Suppressor macrophage treated with lipopolysaccharide for 4 hours (primary cell): ENCODE measurements at regions not wholly inside any gene's neighbourhood (a gene's known extent, or its start where the extent isn't known, plus 50 kb on each side); places are given as distances from the start of the nearest gene placed in this dataset.

Experiments
- DNase-seq: peaks from one replicate; pipeline ENCODE4 v3.0.0-alpha.2; 2020

DNA sequence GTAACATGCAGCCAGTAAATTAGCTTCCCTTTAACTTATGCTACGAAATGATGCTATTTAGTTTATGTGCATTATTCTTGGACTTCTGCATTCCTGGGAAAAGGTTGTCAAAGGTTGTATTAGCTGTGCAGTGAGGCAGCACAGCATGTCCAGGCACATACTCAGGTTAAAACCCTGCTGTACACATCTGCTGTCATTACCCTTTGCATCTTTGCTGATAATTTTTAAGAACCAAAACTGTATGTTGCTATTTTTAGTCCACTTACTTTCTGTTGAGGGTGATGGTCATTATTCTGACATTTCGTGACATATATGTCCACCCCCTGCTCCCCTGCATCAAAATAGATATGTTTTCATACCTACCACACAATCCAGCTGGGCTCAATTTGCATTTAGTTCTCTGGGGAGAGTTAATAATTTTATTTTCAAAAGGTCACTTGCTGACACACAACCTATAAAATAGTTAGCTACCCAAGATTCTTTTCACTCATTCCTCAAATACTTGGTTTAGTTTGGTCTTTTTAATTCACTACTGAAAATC is 142.5 kb upstream of the SPACA1 start:
- no peak for DNase-seq

DNA sequence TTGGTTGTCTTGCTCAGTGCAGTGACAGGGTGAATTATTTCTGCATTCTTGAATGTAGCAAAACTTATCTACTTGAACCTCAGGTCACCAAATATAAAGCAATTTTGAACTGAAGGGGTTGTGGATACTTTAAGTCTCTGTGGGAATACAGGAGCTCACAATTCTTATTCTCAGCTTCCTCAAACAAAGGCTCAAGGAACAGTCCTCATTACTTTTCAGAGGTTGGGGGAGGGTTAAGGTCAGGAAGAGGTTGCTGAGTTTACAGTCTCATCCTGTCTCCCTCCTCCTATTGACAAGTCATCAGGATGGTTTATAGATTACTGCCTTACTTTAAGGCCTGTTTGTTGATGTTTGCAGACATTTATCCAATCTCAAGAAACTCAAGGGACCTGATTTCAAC is 143.6 kb upstream of the SPACA1 start:
- no peak for DNase-seq

DNA sequence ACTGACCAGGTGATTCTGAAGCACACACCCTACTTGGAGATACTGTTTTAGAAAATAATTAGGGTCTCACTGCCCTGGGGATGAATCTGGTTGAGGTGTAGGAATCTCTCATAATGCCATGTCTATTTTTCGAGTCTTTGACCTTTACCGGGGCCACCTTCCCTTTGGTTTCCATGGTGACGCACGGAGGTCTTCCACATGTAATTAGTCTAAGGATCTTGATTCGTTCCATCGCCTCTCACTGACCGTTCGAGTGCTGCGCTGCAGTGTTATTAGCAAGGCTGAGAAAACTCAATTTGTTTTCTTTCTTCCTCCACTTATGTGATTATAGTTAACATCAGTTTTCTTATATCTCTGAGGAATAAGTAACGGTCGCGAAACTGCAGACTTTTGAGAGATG is 144.3 kb upstream of the SPACA1 start:
- DNase-seq, result no peak

DNA sequence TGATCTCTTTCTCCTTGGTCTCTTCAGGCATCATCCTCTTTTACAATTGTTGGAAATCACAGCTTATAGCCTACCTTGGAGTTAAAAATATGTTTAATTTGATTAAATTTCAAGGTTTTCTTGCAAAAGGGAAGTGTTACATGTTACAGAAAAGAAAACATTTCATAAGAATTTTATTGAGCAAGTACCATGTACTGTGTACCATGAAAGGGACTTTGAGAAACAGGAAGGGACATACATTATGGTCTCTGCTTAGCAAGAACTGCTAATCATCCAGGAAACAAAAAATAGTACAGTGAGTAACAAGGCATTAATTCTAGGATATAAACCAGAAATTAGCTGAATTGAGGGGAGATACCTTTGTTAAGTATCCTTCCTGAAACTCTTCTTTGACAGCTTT is 145.3 kb upstream of the SPACA1 start:
- peak; percentile 19 for DNase-seq

DNA sequence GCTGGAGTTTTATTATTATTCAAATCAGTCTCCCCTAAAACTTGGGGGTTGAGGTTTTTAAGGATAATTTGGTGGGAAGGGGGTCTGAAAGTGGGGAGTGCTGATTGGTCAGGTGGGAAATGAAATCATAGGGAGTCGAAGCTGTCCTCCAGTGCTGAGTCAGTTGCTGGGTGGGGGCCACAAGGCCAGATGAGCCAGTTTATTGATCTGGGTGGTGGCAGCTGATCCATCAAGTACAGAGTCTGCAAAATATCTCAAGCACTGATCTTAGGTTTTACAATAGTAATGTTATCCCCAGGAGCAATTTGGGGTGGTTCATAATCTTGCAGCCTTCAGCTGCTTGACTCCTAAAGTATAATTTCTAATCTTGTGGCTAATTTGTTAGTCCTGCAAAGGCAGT is 146.0 kb upstream of the SPACA1 start:
- no peak for DNase-seq

DNA sequence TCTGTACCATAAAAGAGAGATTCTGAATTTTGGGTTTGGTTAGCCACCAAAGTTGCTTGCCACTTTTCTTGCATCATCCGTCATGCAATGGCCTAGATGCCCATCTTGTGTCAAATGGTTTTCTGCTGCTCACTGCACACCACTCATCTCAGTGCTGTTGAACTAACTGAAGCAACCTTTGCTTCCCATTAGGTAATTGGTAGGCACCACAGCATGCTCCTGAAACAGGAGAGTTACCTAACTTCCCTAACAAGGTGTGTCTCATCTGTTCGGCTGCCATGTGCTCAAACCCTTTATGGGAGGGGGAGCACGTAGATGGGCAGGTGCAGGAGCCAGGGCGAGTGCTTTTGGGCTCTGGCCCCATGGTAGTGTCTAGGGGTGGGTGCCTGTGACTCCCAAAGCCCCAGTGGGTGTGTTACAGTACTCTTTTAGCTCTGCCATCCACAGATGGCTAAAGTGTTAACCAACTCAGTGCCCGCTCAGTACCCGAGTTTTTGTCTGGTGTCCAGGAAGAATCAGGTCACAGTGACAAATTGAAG is 147.4 kb upstream of the SPACA1 start:
- DNase-seq, result no peak

DNA sequence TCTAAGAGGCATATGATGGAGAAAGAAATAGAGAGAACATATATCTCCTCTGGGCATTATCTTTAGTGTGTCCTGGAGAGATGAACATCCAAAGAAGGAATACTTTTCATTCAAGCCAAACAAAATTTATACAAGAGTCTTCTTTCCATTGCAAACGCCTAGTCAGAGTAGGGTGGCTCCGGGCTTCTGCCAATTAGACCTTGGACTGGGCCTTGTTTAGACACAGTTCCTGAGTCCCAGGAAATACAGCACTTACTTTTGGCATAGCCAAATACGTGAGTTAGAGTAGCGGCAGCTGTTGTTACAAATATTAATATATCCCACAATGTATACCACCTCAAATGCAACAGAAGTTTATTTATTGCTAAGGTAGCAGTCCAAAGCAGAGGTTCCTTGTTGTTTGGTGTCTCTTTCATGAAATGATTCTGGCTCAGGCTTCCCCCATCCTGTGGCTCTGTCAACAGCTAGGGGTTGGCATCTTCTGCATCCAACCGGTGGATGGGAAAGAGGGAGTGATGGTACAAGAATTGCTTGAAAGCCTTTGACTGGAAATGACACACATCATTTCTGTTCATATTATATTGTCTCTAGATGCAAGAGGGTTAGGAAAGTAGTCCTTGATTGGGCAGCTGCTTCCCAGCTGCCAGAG is 148.0 kb upstream of the SPACA1 start:
- DNase-seq, result no peak

DNA sequence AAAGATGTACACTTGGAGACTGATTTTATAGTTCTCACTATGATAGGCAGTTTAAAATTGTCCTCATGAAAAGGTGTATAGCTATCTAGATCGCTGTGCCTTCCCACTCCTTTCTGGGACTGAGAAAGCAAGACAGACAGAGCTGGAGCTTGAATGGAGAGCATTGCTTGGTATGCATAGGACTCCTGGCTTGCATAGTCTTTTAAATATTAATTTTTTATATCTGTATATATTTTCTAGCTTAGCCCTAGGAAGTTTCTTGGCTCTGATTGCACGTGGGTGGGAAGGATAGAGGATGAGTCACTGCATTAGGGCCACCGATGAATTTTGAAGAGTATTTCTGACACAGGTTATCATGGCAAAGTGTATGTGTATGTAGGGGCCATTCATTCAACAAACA is 150.0 kb upstream of the SPACA1 start:
- DNase-seq, result no peak

DNA sequence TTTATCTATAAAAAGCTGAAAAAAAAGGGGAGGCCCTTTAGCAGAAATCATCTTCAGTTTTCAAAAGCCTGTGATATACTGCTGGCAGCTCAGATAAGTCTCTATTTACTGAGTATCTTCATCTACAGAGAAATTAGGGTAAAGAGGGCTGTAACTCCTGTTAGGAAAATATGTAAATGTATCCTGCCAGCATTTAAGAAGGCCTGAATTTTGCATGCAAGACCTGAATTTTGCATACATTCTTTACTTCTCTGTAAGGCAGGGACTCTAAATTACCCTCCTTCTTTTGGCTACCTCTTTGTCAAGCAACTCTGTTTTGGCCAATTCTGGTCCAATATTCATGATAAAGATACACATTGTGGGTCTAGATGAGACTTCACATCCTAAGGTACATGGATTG is 150.6 kb upstream of the SPACA1 start:
- DNase-seq, result no peak

DNA sequence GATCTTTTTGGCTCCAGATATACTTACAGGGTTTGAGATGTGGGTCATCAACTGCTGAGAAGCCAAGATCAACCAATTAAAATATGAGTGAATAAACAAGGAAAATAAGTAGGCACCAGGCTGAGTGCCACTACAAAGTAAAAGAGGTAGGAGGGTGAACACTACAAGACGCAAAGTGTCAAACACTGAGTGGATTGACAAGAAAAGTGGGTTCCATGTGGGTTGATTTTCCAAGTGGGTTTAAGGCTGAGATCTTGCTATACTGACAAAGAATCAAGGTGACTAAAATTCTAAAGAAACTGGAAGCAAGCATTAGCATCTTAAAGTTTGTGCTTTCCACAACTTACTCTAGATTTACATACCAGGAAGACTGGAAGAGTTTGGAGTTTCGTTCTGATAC is 160.4 kb upstream of the SPACA1 start:
- no peak for DNase-seq

DNA sequence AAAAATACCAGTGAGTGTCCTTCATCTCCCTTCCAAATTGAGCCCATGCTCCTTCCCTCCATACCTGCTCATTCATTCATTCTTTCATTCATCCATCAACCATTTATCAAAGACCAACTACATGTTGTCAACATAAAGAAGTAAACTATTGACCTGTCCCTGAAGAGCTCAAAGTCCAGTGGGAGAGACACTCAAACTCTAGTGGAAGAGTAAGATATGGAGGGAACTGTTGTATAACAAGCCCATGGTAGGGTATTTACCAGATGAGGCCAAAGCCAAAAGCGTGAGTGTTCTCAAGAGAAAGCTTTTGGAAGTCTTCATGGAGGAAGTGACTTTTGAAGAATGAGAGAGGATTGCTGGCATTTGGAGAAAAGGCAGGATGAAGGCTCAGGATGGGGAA is 163.4 kb upstream of the SPACA1 start:
- DNase-seq, result no peak

DNA sequence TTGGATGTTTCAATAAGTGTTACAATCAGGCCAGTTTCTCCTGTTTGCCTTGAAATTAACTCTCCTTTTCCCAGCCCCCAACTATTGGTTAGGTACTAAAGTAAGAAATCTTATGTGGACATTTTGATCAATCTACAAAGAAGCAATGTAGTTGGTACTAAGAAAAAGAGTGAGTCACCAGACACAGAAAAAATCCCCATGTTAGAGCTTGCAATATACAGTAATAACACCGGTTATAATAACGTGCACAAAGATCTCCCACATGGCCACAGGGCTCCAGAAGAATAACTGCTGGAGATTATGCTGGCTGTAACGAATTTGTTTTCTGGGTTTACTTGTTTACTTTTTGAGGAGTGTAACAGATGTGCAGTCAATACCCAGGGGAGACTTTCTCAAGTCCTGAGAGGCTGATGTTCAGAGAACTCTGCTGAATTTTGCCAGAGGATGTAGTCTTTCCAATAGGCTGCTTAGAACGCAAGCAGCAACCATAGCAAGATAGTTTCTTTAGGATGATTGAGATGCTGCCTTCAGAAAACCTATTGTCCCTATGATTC is 166.2 kb upstream of the SPACA1 start:
- DNase-seq, result no peak

DNA sequence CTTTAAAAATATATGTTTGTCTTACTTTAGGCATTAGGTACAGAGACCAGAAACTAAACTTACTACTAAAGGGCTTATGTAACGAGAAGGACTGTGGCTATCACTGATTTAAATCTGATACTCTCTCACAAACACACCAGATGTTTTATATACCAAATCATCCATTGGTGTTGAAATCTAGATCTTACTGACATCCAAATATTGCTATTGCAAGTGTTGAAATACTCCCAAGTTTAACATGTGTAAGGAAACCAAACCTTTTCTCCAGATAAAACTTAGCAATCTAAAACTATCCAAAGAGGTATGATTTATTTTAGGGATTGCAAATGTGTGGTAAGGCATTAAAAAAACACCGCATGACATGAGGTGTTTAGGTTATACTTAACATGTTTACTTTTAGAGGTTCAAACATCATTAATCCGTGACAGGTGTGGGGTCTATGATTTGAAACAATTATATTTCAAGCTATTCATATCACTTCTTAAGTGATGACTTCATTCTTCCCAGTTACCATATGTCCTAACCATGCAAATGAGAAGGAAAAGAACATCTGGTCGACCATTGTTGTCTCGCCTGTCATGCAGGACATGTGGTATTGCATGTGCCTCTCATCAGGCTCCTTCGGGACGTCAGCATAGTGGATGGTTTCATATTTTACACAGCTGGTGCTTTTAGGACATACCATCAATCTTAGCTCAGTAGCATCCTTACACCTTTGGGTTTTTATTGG is 168.3 kb upstream of the SPACA1 start:
- no peak for DNase-seq

DNA sequence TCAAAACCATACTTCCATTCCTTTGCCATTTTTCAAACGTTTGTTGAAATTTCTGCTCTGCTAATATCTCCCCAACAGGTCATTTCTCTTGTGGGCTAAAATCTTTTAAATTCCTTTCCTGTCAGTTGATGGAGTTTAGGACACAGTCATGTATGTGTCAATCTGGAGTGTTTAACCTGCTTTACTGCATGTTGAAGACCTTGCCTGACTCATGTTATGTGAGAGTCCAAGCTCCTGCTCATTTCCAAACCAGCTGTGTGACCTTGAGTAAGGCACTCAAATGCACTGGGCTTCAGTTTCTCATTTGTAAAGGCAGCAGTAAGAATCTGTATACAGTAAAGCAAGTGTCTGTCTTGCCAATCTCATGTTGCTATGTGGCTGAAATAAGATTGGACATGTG is 171.9 kb upstream of the SPACA1 start:
- no peak for DNase-seq

DNA sequence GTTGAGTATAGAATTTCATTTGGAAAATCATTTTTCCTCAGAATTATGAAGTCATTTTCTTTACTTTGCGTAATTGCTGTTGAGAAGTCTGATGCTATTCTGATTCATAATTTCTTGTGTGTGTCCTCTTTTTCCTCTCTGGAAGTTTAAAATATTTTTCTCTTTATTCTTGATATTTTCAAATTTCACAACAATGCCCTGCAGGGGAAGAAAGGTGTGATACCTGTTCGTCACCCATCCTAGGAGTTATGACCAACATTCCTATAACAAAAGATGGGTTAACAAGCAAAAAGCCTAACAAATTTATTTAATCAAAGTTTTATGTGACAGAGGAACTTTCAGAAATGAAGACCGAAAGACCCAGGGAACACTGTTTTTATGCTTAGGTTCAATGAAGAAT is 171.5 kb upstream of the AKIRIN2 start:
- no peak for DNase-seq

DNA sequence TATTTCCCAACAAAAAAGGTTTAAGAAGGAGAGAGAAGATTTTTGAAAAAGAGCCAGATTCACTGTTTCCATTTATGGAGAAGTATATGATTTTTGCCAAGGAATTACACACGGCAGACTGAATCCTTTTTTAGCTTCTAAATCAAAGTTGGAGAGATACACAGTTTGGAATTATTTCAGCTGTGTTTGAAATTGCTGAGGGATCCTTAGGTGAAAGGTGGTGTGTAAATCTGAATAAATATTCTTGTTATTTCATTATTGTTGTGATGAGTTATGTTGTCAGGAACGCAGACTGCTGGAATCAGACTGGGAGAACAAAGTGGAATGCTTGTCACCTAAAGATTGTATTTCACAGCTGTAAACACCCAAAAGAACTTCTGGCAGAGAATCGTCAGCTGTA is 168.5 kb upstream of the AKIRIN2 start:
- DNase-seq, result no peak

DNA sequence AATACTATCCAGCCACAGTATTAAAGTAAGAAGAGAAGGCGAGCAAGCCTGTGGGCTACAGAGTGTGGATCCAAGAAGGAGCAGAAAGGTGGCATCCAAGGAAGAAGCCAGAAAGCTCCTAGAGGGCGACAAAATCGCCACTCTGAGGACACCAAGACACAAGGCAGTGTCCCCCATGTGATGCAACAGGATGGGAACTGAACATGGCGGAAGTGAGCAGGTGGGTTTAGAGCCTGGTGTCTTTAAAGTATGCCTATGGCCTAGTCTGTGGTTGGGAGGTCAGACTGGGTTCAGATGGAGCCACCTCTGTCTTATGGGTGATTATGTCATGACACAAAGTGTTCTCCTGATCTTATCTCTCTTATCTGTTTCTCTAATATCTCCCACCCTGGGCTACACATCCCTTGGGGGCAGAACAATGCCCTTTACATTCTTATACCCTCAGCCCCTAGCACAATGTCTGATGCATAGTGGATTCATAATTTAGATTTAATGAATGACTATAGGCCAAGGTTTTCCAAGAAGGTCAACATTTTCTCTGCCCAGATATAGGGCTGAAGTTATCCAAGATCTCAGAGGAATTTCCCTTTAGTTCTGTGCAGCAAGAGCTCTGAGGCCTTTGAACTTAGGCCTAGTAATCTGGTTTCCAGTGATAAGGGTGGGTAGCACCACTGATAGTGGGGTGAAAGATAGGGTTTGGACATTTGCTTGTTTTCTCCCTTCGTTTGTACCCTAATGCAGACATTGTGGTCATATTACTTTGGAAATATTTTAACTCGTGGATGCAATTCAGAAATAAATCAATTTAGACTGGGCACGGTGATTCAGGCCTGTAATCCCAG is 167.3 kb upstream of the AKIRIN2 start:
- DNase-seq, result no peak

DNA sequence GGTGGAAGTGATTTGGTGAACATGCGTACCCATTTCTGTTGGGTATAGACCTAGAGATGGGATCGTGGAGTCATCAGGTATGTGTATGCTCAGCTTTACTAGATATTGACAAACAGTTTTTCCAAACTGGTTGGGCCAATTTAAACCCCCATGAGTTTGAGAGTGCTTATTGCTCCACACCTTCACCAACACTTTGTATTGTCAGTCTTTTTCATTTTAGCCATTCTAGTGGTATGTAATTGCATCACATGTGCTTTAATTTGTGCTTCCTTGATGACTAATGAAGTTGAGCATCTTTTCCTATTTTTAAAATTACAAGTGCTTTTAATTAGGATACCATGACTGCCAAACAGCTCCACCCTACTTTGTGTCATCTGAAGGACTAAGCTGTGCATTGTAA is 158.9 kb upstream of the AKIRIN2 start:
- no peak for DNase-seq

DNA sequence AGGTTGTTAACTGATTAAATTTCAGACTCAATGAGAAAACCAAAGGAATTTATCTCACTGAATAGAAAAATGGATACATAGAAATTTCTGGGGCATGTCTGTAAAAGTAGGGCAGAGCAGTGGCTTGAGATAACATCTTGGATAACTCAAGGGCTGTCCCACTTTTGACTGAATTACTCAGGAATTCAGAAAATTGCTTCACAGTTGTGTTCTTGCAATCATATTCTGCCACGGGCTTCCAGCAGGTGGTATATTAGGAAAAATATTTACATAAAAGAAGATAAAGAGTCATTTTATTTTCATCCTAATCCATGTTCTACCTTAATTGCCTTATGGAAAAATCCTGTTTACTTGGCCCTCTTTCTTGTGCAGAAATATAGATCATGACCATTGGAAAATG is 156.4 kb upstream of the AKIRIN2 start:
- no peak for DNase-seq

DNA sequence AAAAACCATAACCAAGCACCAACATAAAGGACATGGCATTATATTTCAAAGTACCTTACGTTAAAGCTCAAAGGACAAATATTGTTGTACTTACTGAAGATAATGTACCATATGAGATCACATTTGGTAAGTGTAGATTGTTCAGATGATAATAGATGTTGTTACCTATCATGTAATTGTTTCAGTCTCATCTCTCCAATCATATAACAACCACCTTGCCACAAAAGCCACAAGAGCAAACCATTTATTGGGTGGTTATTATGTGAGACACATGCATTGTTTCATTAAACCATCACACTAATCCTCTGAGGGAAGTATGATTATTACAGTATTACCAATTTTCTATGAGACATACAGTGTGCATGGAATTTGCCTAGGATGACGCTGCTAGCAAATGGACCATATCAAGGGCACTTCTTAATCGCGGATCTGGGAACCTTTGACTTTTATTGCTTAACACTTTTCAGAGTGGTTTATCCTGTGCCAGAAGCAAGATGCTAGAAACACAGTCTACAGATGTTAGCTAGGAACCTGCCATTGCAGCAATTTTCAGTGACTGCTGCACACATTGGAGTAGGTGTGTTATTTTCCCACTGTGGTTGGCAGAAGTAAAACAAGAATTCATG is 149.8 kb upstream of the AKIRIN2 start:
- DNase-seq, result no peak

DNA sequence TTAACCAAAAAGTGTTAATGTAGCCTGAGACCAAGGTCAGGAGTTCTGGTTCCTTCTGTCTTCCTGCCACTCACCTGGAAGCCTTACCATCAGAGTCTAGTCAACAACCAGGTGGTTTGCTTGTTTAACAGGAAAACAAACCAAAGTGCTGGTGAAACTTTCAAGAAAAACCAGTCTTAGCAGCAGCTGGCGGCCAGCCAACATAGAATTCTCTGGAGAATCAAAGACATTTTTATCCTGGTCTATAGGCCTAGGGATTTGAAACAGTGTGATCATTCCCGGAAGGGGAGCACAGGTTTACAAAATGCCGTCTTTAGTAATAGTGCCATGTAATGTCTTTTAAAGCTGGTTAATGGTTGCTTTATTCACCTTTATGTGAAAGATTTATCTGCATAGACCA is 146.6 kb upstream of the AKIRIN2 start:
- DNase-seq, result no peak

DNA sequence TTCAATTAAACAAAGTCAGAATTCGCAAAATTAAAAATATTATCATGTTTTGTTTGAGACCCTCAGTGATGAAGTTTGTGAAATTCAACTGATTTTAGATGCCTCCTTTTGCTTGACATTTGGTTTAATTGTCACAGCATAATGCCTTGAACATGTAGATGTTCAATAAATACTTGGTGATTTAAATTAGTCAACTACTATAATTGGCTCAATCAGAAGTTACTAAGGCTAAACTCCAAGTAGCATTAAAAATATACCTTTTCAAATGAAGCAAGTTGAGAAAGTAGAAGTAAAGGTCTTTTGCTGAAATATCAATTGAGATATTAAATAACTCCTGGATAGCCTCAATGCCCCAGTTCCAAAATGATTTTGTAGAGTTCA is 145.8 kb upstream of the AKIRIN2 start:
- DNase-seq, result no peak
